Fibroblast of skin of right biceps (primary cell): ENCODE measurements at regions not wholly inside any gene's neighbourhood (a gene's known extent, or its start where the extent isn't known, plus 50 kb on each side); places are given as distances from the start of the nearest gene placed in this dataset.
"Not testable (repeated sequence)": the region's sequence is repeated elsewhere in the genome, so short reads cannot be mapped to it uniquely, and the experiment has no call there.

Source experiments
- DNase-seq: peaks from one replicate; pipeline ENCODE4 v3.0.0-alpha.2; 2013

DNA sequence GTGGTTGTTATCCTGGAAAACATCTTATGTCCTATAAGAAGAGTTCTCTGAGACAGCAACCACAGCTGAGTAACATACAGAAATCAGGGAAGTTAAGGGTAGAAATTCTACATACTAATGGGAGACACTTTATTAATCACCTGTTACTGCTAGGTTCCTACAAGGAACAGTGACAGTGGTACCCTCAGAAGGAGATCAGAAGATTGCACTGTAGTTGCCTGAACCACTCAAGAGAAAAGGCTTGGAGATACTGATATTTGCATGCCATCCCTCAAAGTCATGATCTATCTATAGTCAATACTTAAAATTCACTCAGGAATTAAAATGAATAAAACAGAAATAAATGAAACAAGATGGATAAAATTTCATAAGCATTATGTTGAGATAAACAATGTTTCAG is 136.0 kb downstream of the LMLN start:
- no peak for DNase-seq

DNA sequence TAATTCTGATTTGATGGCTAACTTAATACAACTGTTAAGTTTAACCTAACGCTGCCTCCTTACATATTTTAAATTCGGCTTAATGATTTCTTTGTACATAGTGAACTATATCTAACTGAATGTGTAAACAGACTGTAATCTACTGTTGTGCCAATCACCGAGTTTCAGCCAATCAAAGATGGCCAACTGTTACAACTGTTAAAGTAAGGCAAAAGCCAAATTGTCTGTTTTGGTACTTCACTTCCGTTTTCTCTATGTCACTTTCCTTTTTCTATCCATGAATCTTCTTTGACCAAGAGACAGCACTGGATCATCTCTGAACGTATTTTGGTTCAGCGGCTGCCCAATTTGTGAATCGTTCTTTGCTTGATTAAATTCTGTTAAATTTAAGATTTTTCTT is 137.0 kb downstream of the LMLN start:
- no peak for DNase-seq

DNA sequence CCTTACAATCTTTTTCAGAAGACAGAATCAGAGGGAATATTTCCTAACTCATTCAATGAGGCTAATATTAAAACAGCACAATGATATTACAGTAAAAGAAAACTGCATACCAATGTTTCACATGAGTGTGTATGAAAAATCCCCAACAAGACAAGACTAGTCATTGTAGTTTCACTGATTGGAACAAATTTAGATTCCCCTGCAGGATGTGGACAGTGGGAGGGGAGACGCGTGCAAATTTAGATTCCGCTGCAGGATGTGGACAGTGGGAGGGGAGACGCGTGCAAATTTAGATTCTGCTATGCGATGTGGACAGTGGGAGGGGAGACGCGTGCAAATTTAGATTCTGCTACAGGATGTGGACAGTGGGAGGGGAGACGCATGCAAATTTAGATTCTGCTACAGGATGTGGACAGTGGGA is 138.7 kb downstream of the LMLN start:
- not testable (repeated sequence) for DNase-seq

DNA sequence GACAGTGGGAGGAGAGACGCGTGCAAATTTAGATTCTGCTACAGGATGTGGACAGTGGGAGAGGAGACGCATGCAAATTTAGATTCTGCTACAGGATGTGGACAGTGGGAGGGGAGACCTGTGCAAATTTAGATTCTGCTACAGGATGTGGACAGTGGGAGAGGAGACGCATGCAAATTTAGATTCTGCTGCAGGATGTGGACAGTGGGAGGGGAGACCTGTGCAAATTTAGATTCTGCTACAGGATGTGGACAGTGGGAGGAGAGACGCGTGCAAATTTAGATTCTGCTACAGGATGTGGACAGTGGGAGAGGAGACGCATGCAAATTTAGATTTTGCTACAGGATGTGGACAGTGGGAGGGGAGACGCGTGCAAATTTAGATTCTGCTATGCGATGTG is 143.1 kb downstream of the LMLN start:
- DNase-seq, result not testable (repeated sequence)

DNA sequence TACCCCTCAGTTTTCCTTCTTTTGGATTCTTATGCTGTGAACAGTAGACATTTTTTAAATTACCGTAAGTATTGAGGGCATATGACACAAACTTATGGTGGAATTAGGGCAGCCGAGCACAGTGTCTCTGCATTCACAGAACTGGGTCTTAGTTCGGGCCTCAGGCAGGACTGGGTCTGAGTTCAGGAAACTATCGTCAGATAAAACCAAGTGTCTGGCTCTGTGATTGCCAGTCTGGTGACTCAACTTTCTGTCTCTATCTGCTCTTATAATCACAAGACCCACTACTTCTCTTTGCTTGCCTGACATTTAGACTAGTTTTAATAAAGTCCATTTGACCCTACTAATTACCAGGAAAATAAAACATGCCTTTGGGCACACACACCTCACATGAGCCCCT is 146.2 kb downstream of the LMLN start:
- no peak for DNase-seq

DNA sequence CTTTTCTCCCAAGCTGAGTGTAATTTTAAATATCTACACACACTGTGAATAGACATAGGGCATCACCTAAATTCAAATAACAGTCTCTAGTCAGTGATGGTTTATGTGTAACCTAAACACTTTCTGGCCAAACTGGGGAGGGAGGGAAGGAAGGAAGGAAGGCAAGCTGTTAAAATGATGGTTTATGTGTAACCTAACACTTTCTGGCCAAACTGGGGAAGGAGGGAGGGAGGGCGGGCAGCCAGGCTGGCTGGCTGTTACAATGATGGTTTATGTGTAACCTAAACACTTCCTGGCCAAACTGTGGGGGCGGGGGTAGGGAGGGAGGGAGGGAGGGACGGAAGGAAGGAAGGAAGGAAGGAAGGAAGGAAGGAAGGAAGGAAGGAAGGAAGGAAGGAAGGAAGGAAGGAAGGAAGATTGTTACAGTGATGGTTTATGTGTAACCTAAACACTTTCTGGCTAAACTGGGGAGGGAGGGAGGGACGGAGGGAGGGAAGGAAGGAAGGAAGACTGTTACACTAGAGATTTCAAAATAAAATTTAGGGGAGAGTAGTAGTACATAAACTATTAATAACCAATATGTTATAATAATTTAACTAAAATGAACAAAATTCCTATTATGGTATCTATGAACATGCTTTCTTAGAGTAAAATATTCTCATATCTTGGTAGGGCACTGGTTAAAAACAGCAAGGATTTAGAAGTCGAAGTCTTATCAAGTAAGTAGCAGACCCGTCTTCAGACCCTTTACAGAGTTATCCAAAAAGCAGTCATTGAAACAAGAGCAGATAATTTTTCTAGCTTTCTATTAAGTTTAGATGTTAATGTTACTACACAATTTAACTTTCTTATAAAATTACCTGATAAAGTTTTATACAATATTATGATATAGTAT is 148.1 kb downstream of the LMLN start:
- peak; percentile 22 for DNase-seq

DNA sequence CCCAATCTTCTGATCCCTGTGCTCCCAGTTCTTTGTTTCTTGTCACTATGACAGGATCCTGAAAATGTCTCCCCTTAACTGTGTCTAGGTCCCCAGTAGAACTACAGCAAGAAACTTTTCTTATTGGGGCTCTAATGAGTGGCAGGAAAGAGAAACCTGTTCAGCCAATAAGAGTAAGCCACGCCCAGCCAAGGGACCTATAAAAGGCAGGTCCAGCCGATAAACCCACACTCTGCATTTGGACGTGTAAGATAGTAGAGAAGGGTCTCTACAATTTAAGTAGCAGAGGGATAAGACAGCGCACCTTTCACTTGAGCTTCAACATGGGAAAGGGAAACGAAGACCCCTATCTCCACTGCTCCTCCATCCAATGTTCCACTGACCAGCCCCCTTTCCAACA is 149.9 kb downstream of the LMLN start:
- no peak for DNase-seq

DNA sequence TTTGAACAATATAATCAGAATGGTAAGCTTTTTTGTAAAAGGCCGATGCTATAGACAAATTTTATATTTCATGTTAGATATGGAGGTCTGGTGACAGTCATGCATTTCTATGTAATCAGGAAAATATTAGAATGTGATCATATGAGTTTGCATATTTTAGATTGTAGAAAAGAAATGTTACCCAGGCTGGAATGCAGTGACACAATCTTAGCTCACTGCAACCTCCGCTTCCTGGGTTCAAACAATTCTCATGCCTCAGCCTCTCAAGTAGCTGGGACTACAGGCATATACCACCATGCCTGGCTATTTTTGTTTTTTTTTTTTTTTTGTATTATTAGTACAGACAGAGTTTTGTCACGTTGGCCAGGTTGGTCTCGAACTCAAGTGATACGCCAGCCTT is 152.0 kb downstream of the LMLN start:
- DNase-seq, result peak; percentile 36

DNA sequence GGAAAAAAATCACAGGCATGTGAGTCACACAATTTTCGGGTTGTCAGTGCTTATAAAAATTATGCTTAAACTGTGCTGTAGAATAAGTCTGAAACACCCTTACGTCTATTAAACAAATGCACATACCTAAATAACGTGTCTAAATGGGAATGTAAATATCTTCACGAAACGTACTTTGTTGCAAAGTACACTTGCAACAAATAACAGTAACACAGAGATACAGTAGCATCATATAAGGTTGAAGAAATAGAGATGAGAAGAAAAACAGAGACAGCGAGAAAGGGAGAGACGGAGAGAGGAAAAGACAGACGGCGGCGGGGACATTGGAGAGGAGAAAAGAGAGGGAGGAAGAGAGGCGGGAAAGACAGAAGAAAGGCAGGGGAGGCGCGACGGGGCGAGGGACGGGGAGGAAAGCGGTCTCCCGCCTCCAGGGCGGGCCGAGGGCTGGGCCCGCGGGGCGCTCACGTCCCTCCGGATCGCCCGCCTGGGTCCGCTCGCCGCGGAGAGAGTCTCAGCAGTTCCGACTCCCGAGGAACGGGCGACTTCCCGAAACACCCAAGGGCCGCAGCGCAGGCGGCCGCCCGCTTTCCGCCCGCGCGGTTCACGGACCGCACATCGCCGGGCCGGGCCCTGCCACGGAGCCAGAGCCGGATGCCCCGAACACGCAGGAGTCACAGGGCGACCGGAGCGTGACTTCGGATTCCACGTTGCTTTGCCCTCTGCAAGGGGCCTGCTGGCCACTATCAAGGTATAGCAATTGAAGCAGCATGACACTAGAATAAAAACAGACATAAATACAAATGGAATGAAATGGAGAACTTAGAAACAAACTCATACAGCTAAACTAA is 153.4 kb downstream of the LMLN start:
- peak; percentile 19 for DNase-seq

DNA sequence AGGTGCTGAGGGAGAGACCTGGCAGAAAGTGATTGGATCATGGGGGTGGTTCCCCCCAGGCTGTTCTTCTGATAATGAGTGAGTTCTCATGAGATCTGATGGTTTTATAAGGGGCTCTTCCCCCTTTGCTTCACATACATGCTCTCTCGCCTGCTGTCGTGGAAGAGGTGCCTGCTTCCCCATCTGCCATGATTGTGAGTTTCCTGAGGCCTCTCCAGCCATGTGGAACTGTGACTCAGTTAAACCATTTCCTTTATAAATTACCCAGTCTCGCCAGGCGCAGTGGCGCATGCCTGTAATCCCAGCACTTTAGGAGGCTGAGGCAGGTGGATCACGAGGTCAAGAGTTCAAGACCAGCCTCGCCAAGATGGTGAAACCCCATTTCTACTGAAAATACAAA is 154.5 kb downstream of the LMLN start:
- not testable (repeated sequence) for DNase-seq

DNA sequence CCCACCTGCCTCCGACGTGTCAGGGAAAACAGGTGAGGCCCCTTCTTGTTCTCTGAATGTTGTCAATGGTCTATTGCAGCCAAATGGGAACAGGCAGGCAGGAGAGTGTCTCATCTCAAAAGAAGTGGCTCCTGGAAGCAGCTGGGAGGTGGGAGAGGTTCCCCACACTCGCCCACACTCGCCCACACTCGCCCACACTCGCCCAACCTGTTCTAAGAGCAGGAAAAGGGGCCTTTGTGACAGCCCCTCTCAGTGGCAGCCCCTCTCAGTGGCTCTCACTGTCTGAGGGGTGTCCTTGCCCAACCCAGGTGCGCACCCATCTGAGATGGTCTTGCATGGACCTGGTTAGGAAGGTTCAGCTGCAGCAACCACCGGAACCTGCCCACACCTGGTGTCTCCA is 162.2 kb downstream of the LMLN start:
- not testable (repeated sequence) for DNase-seq

DNA sequence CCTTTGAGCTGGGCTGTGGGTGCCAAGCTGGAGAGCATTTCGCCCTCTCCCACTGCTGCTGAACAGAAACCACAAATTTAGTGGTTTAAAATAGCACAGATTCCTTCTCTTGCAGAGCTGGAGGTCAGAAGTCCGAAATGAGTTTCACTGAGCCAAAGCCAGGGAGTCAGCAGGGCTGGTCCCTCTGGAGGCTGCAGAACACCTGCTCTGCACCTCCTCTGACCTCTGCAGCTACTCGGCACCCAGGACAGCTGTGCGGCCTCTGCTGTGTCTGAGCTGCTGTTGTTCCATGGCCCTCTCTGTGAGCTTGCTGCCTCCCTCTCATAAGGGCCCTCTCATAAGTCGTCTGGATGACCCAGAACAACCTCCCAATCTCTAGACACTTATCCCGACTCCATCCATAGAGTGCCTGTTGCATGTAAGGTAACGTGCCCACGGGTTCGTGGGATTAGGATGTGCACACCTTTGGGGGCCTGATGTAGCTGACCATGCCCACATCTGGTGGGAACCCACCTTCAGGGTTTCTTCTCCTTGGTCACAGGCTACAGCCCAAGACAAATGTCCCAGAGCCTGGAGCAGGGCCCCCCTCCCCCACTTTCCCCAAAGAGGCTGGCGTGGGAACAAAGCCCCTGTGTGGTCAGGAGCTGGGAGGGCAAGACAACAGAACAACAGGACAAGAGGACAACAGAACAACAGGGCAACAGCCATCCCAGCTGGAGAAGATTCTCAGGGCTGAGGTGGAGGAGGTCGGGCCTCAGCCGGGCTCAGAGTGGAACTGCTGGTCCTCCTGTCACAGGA is 177.2 kb downstream of the LMLN start:
- DNase-seq, result not testable (repeated sequence)

DNA sequence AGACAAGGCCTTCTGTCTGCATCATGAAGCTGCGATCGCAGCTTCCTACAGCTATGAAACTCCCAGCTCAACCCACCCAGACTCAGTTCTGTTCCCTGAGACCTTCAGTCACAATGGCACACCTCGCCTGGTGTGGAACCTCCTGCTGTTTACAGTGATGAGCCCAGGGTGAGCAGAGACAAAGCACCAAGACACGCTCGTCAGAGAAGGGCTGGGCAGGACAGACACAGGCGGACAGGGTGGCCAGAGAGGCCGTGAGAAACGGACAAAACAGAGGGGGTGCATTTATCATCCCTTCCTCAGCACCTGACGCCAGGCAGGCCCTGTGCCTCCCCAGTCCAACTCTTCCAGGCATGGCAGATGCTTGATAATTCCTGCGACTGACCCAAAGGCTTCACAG is 178.2 kb downstream of the LMLN start:
- not testable (repeated sequence) for DNase-seq

DNA sequence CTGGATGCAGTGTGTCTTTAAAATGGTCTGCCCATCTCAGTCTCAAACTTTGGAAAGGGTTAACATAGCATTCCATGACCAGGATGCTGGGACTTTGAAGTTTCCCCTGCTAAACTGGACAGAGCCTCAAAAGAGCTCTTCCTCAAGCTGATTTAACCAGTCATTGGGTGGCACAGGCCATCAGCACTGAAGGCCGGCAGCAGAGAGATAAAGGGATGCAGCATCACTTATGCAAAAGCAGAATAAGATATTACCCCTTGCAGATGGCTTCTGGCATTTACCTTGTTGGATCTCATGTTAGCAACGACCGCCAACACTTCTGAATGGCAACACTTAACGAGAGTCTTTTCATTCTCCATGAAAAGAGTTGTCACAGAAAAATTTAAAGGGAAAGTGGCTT is 179.0 kb downstream of the LMLN start:
- not testable (repeated sequence) for DNase-seq

DNA sequence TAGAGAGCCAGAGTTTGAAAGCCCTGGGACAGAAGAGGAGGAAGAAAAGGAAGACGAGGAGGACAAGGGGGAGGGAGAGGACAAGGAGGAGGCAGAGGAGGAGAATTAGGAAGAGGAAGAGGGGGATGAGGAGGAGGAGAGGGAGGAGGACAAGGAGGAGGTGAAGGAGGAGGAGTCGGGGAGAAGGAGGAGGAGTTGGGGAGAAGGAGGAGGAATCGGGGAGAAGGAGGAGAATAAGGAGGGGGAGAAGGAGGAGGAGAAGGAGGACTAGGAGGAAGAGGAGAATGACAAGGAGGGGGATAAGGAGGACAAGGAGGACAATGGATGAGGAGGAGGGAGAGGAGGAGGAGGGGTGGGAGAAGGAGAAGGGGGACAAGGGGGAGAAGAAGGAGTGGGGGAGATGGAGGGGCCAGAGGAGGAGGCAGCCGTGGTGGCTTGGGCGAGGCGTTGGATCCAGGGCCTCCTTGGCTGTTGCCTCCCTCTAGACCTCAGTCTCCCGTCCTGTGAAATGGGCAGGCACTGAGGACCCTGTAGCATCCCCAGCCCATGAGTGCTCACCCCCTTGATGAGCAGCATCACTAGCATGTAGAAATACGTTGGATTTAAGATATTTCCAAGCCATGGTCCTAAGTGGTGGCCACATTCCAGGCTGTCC is 179.6 kb downstream of the LMLN start:
- not testable (repeated sequence) for DNase-seq

DNA sequence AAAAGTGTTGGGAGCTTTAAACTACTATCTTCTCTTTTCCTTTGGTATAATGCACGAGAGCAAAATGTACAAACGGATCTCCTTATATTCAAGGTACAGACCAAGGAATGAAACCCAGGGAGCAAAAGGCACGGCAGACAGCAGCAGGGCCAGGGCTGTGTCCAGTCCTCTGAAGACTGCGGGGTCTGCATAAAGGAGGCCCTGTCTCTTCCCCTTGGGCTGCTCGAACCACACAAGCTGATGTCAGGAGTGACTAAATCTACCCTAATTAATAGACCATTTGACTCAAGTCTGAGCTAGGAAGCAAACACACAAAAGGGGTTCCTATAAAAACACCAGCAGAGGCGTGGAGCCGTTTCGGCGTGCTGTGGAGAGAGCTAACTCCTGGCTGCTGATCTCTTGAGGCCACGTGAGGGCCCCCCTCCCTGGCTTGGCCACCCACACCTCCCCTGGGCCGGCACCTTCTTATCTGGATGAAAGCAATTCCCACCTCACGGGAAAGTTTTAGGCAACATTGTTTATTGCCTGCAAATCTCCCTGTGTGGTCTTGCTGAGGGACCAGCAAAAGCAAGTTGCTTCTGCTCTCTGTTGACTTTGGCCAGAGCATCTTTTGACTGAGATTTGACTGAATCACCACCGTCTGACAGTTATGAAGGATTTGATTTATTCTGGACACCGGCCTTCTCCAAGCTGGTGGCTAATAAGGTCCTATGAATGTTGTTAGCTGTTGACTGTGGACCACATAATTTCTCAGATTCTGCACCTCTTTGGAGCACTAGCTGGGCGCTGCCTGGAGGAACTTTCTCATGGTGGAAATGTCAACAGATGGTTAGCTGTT is 183.5 kb downstream of the LMLN start:
- peak; percentile 12 for DNase-seq

DNA sequence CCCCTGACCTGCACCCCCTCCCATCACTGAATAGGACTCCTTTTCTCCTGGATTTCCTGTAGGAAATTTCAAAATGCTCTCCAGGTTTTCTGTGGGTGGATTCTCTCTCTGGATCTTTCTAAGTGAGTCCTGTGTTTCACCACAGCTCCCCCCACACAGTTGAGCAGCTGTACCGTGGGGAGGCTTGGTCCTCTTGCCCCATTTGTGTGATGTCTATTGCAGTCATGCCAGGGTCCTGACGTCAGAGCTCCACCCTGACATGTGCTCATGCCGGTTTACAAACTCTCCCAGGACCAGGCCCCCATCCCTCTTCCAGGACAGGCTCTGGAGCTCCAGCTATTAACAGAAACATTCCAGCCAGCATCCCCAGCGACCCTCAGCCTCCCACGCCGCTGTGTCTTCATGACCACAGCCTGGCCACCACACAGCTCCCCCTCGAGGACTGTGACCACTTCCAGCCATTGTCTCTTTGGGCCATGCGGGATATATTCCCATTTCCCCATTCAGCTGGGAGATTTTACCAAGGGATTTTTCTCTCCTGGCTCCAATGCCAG is 185.3 kb downstream of the LMLN start:
- DNase-seq, result peak; percentile 47

DNA sequence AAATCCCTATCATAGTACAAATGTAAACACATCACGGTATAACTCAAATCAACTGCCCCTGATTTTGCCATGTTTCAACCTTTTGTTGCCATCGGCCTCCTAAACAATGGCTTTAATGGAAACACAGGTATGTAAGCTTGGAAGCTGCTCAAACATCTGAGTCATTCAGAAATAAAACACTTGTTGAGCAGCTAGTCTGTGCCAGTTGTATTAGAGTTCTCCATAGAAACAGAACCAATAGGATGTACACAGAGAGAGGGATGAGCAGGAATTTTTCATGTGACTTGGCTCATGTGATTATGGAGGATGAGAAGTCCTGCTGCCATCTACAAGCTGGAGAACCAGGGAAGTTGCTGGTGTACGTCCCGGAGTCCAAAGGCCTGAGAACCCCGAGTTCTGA is 186.1 kb downstream of the LMLN start:
- peak; percentile 10 for DNase-seq

DNA sequence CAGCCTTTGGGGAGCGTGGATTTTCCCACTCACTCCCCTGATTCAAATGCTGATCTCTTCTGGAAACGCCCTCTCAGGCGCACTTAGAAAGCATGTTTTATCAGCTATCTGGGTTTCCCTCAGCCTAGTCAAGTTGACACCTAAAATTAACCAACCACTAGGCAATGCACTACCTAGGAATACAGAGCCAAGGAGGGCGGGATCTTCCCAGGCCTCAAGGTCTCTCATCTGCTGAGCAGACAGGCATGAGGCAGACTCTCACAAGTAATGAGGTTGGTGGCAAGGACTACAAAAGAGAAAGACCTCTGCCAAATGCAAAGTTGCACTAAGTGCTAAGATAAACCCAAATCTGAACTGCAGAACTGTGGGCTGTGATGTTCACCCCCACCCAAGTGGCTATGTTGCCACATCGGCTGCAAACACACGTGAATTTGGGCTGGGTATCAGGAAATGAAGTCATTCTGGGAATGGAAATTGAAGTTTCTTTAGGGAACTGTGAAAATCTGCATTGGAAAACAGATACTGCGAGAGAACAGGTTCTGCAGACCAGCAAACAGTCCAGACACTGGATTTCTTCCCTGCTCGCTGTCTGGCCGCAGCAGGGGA is 186.6 kb downstream of the LMLN start:
- DNase-seq, result not testable (repeated sequence)

DNA sequence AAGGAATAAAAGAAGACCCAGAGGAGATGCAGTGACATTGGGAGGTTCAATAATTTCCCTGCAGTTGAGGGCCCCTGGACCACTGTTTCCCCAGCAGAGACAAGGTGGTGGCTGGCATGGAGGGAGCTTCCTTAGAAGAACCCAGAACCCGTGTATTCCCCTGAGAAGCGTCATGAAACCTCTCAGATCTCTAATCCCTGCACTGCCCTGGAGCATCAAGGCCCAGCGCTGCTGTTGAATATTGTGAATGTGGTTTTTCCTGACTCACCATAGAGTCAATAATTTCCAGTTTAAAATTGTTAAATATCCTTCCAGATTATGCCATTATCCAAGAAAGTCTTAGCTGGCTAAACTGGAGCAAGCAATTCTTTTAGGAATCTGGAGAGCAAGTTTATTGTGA is 187.2 kb downstream of the LMLN start:
- not testable (repeated sequence) for DNase-seq

DNA sequence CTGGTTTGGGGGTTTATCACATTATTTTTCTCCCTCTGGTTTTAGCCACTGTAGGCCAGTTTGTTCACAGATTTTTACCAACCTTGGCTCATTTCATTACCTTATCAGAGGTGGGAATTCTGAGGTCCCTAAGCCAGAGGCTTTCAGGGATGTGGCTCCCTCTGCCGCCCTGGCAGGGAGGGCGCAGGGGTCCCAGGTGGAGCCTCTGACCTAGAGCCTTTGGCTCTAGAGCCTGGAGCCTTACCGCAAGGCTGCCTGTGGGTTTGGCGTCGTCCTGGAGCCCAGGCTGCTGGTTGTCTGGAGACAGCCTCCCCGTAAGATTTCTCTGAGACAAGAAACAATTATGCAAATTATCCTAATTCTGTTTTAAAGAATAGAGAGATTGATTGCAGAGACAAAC is 188.0 kb downstream of the LMLN start:
- not testable (repeated sequence) for DNase-seq
